ENCODE measurements at regions not wholly inside any gene's neighbourhood (a gene's known extent, or its start where the extent isn't known, plus 50 kb on each side); places are given as distances from the start of the nearest gene placed in this dataset.

DNA sequence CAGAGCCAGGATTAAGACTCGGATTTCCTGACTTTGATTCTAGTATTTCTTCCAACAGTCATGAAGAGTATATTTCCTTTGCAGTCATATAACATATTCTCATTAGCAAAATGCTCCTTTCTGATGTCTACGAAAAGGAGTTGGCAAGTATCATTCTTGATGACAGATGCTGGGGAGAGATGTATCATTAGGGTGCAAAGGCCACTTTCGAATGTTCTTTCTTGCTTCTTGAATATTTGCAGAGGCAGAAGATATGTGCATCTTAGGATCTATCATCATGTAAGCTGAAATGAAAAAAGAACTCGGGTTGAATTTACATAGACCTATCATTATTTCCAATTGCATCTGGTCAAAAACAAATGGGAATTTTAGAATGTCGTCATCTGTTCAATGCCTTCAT lies 294.4 kb downstream of the BAMBI start:
- no peaks in the 10 kb centered on the region for H3K27me3 ChIP-seq
- no peaks in the 10 kb centered on the region for H3K36me3 ChIP-seq
- H3K4me3 ChIP-seq: no peak overlapping the region
- no peak for DNase-seq
- H3K9me3 ChIP-seq: no peaks in the 10 kb centered on the region

DNA sequence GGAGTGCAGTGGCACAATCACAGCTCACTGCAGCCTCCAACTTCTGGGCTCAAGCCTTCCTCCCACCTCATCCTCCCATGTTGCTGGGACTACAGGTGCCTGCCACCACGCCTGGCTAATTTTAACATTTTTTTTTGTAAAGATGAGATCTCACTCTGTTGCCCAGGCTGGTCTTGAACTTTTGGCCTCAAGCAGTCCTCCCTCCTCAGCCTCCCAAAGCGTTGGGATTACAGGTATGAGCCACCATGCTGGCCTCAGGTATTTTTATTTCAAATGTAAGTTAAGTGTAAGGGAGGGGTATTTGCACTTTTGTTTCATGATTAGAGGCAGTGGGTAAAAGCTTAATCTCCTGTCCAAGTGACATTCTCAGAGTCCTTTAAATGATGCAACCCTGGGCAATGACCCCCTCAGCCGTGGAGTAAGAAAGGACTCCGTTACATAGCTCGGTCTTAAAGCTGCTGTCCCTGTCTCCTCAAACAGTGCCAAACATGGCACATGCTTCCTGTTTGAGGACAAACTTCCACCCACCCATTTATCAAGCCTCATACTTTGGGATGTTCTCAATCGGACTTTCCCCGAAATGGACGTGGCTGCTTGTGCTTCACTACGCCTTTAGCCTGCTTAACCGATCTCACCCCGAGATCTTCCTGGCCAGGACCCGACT lies 296.1 kb downstream of the BAMBI start:
- Histone ChIP-seq H3K9me3 (no peaks in the 10 kb centered on the region), H3K4me3 (no peak overlapping the region), H3K36me3 (no peaks in the 10 kb centered on the region), H3K27me3 (no peaks in the 10 kb centered on the region)
- no peak for DNase-seq

DNA sequence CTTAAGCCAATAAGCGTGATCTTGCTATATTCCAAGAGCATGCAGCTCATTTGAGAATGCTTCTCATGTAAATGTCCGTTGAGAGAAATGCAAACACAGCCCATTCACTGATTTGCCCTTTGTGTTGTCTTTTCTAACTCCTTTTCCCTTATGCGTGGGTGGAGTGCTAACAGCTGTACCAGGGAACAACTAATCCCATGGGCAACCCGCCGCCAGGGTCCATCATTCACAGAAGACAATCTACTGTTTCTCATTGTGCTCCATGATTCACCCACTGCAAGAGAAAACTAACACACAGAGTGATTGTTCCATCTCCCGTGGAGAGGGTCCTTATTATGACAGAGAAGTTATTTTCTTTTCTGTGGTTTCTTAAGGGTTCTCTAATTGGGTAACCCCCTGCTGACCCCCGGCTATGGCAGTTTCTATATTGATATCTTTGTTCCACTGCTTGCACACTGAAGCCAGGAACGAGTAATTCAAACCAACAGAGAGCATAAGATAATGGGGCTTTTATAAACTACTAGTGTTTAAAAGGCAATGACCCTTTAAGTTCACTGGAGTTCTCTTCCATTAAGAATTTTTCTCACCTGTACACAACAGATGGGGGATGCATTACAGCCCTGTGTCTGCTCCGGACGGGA lies 298.7 kb downstream of the BAMBI start:
- H3K4me3 ChIP-seq: no peak overlapping the region
- DNase-seq: peak; percentile 53
- H3K27me3 ChIP-seq: no peaks in the 10 kb centered on the region
- no peaks in the 10 kb centered on the region for H3K36me3 ChIP-seq
- H3K9me3 ChIP-seq: no peaks in the 10 kb centered on the region

DNA sequence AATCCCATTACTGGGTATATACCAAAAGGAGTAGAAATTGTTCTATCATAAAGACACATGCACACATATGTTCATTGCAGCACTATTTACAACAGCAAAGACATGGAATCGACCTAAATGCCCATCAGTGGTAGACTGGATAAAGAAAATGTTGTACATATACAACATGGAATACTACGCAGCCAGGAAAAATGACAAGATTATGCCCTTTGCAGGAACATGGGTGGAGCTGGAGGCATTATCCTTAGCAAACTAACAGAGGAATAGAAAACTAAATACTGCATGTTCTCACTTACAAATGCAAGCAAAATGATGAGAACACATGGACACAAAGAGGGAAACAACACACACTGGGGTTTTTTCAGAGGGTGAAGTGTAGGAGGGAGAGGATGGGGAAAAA lies 300.2 kb downstream of the BAMBI start:
- Histone ChIP-seq H3K27me3 (no peaks in the 10 kb centered on the region), H3K36me3 (no peaks in the 10 kb centered on the region), H3K9me3 (no peaks in the 10 kb centered on the region), H3K4me3 (no peak overlapping the region)
- no peak for DNase-seq

DNA sequence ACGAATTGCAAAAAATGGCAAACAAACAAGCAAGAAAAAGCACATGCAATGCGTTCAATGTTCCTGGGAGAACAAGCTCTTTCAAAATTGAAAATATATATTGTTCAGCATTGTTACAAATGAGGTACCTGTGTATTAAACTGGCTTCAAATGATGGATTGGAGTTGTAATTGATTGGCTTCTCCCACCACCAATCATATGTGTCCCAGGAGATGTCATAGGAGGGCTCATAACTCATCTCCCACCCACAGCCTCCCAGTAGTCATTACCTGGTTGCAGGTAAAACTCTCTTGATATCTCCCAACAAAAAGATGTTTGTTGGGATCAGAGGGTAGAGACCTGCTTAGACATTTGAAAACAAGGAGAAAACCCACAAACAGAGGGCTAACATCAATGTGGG lies 302.9 kb downstream of the BAMBI start:
- DNase-seq: no peak
- Histone ChIP-seq H3K9me3 (no peaks in the 10 kb centered on the region), H3K4me3 (no peak overlapping the region), H3K36me3 (no peaks in the 10 kb centered on the region), H3K27me3 (no peaks in the 10 kb centered on the region)

DNA sequence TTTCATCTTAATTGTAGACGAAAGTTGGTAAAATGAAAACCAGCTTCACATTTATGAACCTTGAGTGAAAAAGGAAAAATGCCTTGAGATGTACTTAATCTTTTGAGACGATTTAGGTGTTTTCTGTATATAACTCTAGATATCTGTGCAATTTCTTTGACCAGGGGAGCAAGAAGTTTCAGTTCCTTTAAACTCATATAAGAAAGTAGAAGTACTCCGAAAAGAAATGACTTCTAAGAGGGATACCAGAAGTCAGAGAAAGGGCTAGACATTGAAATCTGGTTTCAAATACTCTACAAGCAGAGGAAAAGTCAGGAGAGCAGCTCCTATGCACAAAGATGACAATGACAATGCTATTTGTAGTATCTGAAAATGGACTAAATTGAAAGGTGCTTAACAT lies 303.7 kb downstream of the BAMBI start:
- no peaks in the 10 kb centered on the region for H3K36me3 ChIP-seq
- DNase-seq: no peak
- no peaks in the 10 kb centered on the region for H3K9me3 ChIP-seq
- H3K4me3 ChIP-seq: no peak overlapping the region
- no peaks in the 10 kb centered on the region for H3K27me3 ChIP-seq

DNA sequence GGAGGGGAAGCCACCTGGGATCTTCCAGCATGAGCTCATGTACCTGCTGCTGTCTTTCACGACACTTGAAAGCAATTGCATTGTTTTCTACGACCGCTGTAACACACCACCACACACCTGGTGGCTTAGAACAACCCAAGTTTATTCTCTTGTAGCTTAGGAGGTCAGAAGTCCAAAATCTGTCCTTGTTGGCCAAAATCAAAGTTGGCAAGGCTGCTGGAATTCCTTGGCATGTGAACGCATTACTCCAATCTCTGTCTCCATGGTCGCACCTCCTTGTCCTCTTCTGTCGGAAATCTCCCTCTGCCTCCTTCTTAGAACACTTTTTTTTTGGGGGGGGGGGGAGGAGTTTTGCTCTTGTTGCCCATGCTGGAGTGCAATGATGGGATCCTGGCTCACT lies 305.7 kb downstream of the BAMBI start:
- H3K27me3 ChIP-seq: no peaks in the 10 kb centered on the region
- no peaks in the 10 kb centered on the region for H3K9me3 ChIP-seq
- DNase-seq: no peak
- no peak overlapping the region for H3K4me3 ChIP-seq
- no peaks in the 10 kb centered on the region for H3K36me3 ChIP-seq

DNA sequence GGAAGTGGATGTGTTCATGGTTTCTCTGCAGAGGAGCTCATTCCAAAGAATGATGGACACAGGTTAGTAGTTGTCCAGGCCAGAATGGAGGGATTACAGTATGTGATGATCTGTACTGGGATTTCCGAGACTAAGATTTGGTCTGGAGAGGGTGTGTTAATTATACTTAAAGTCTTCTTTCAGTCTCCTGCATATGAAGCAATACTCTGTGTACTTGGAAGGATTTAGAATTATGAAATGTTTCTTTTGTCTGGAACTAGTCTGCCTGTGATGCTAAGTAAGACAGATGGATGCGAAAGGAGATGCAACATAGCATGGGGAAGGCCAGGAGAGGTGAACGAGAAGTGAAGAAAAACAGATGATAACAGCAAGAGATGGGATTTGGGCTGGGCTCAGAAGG lies 305.1 kb upstream of the LYZL1 start:
- Histone ChIP-seq H3K9me3 (no peaks in the 10 kb centered on the region), H3K4me3 (no peak overlapping the region), H3K27me3 (no peaks in the 10 kb centered on the region), H3K36me3 (no peaks in the 10 kb centered on the region)
- no peak for DNase-seq

DNA sequence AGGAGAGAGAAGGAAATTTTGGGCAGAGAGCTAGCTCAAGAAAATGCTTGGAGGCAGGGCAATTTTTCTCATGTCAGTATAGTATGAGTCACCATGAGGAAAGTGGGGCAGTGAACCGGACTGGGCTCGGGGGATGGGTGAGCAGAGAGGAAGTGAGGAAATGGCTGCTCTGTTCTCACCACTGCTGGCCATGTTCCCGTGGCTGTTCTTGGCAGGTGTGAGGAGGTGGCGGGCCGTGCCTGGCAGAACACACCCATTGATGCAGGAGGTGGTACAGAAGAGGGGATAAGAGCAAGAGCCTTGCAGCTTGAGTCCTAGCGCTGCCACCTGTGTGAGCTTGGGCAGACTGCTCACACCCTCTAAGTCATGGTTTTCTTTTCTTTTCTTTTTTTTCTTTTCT lies 304.4 kb upstream of the LYZL1 start:
- peak; percentile 93 for DNase-seq
- Histone ChIP-seq H3K4me3 (no peak overlapping the region), H3K9me3 (no peaks in the 10 kb centered on the region), H3K27me3 (no peaks in the 10 kb centered on the region), H3K36me3 (no peaks in the 10 kb centered on the region)

DNA sequence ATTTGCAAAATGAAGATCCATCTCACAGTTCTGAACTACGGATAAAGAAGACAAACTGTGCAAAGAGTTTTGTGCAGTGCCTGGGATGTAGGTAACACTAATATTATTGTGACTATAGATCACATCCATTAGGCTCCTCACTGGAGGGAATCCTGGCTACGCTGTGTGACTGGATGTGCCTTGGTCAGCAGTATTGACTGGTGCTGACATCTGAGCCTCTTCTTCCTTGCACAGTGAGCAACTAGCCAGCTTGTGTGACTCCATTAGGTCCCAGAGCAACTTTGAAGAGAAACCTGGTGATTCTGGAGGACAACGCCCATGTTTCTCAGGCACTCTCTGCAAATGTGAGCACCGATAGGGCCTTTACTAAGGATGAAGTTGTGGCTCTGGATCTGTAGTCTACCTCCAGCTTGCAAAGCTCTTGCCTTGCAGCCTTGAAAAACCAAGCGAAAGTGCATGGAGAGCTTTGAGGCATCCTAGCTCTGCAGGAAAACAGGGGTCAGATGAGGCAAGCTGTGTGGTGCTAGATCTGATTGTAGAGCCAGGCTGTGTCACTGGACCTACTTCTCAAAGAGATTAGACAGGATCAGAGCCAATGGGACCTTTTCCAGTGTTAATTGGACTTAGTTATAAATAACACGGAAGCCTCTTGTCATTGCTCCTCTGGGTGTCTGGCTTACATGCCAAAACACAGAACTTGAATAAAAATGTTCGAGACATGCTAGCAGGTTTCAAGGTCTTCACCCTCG lies 303.6 kb upstream of the LYZL1 start:
- Histone ChIP-seq H3K27me3 (no peaks in the 10 kb centered on the region), H3K36me3 (no peaks in the 10 kb centered on the region), H3K9me3 (no peaks in the 10 kb centered on the region), H3K4me3 (no peak overlapping the region)
- DNase-seq: no peak

DNA sequence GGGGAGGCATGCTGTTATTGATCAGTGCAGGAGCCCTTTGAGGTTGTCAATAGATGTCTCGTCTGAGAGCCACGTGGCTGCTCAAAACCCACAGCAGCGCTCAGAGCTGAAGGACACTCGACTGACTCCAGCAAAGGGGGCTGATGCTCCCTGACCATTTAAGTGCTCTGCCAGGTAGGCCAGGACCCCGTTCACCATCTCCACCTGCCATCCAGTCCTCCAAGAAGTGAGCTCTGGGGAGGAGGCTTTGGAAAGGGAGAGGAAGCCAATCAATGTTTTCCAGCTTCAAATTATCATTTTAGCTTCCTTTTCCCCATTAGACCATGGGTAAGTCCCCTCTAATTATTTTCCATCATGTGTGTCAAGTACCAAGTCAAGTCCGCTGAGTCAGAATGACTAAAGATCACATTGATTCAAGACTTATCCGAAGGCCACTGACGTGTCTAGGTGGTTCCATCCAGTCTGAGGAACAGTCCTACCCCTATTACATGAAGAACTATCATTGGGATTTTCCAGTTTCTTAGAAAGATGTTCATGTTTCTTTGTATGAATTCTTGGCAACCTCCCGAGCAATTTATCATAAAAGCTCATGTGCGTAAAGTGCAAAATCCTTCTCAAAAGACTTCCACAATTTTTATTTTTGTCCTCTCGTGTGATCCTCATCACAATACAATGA lies 302.6 kb upstream of the LYZL1 start:
- DNase-seq: no peak
- Histone ChIP-seq H3K4me3 (no peak overlapping the region), H3K27me3 (no peaks in the 10 kb centered on the region), H3K36me3 (no peaks in the 10 kb centered on the region), H3K9me3 (no peaks in the 10 kb centered on the region)

DNA sequence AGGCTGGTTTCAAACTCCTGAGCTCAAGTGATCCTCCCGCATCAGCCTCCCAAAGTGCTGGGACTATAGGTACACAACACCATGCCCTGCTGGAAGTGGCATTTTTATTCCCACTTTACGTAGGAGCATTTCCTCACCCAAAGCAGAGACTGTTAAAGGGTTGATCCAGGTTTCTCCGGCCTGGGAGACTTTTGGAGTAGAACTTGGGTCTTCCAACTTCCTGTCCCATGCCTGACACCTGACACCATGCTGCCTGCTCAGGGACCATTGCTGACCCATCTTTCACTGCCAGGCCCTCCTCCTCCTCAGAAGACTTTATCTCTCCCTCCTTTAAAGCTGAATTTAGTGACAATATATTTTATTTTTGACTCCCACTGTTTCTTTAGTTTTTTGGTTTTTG lies 302.0 kb upstream of the LYZL1 start:
- DNase-seq: no peak
- no peaks in the 10 kb centered on the region for H3K27me3 ChIP-seq
- H3K4me3 ChIP-seq: no peak overlapping the region
- H3K36me3 ChIP-seq: no peaks in the 10 kb centered on the region
- H3K9me3 ChIP-seq: no peaks in the 10 kb centered on the region

DNA sequence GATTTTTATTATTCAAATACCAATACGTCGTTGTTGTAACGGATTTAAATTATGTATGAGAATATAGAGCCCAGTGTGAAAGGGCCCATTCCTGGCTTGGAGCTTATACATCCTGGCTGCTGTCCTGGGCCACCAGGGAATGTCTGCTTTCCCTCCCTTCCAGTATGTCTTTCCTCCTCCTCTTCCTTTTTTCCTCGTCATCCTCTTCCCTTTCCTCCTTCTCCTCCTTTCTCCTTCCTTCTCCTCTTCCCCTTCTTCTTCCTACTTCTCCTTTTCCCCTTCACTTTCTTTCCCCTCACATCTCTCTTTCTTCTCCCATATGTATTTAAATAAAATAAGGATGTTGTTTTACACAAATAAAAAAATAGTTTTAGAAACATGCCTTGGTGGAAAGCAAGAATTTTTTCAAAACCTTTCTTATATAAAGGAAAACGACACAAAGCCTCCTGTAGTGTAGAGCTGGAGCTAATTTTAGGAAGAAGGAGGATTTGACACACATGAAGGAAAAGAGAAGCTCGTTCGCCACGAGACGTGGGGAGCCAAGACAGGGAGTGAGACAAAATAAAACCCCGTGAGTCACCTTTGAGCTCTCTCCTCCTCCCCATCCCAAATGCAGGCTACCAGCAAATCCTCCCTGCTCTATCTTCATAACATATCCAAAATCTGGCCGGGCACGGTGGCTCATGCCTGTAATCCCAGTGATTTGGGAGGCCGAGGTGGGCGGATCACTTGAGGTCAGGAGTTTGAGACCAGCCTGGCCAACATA lies 301.1 kb upstream of the LYZL1 start:
- Histone ChIP-seq H3K9me3 (no peaks in the 10 kb centered on the region), H3K4me3 (no peak overlapping the region), H3K27me3 (no peaks in the 10 kb centered on the region), H3K36me3 (no peaks in the 10 kb centered on the region)
- DNase-seq: no peak

DNA sequence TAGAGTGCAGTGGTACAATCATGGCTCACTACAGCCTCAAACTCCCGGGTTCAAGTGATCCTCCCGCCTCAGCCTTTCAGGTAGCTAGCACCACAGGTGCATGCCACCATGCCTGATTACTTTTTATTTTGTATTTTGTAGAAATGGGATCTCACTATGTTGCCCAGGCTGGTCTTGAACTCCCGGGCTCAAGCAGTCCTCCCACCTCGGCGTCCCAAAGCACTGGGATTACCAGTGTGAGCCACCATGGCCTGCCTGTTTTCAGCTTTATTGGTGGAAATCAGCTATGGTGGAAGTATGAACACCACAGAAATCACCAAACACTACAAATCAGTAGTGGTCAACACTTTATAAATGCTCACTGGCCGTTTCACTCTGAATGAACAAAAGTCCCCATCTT lies 299.9 kb upstream of the LYZL1 start:
- Histone ChIP-seq H3K27me3 (no peaks in the 10 kb centered on the region), H3K36me3 (no peaks in the 10 kb centered on the region), H3K4me3 (no peak overlapping the region), H3K9me3 (no peaks in the 10 kb centered on the region)
- DNase-seq: no peak

DNA sequence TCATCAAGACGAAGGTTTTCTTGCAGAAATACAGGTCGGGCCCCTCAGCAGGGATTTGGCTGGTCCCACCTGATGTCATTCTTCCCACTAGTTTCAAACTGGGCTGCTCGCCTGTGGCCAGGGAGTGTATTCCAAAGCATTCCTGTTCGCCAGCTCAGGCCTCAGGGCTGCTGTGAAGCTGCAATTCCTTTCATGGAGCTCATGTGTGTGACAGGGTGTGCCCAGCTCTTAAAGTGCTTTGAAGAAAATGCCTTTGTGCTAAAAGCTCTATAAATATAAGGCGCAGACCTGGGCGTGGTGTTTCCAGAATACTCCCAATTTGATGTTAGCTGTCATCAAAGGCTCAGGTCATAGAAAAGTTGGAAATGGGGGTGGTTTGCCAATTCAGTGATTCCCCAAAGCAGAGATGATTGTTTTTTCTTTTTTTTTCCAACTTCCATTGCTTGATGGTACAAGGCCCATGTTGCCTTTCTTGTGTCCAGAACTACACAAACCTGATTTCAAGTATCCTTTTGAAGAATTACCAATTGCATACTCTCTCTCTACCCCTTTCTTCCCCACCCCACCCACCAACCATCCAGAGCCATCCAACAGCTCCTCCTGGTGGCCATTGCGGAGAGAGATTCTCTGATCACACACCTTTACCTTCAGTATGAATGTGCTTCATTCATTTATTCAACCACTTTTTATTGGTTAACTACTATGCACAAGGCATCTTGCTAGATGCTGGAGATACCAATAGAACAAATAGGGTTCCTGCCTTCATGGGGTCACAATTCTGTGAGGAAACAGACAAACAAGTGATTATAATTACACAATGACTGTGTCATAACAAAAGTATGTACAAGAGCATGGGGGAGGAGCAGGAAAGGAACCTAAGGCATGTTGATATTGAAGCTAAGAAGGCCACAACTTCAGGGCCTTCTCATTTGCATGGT lies 297.3 kb upstream of the LYZL1 start:
- no peak overlapping the region for H3K4me3 ChIP-seq
- H3K9me3 ChIP-seq: no peaks in the 10 kb centered on the region
- no peaks in the 10 kb centered on the region for H3K27me3 ChIP-seq
- H3K36me3 ChIP-seq: no peaks in the 10 kb centered on the region
- peak; percentile 85 for DNase-seq

DNA sequence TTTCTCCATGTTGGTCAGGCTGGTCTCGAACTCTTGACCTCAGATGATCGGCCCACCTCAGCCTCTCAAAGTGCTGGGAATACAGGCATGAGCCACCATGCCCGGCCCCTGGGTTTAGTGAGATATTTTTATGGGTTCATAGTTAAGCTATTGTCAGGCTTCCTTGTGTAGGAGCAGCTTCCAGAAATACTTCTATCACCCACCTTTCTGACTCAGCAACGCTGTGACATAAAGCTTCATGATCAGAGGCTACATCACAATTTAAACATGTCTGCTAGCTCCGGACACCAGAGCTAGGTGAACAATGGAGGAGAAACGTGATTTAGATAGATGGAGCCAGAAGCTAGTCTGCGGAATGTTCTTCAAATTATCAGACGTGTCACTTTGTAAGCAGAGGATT lies 295.8 kb upstream of the LYZL1 start:
- H3K4me3 ChIP-seq: no peak overlapping the region
- no peaks in the 10 kb centered on the region for H3K27me3 ChIP-seq
- no peaks in the 10 kb centered on the region for H3K9me3 ChIP-seq
- DNase-seq: no peak
- H3K36me3 ChIP-seq: no peaks in the 10 kb centered on the region

Measured in MG63 (cell line).